H1 (cell line): ENCODE measurements at regions not wholly inside any gene's neighbourhood (a gene's known extent, or its start where the extent isn't known, plus 50 kb on each side); places are given as distances from the start of the nearest gene placed in this dataset.

Experiments
- ASH2L ChIP-seq: fragments of 200-600, 300-600 bp; sonication (generic); IDR thresholded peaks from one replicate; pipeline ENCODE4 v1.7.1; 2017; ENCODE audit warnings: low read length
- BACH1 ChIP-seq: IDR thresholded peaks from 2 replicates; pipeline ENCODE4 v1.6.1; 2012; ENCODE audit warnings: low read length, improper control_type of control experiment
- EZH2 ChIP-seq: fragments of 200-600 bp; sonication (generic); IDR thresholded peaks from 2 replicates; pipeline ENCODE4 v1.7.1; 2012; ENCODE audit warnings: low read depth, mild to moderate bottlenecking, moderate library complexity, low read length, inconsistent platforms; ENCODE audit not compliant: severe bottlenecking
- JUN ChIP-seq: IDR thresholded peaks from 2 replicates; pipeline ENCODE4 v1.6.1; 2011; ENCODE audit warnings: low read depth, mild to moderate bottlenecking, improper control_type of control experiment, low read length
- POLR2AphosphoS5 ChIP-seq: IDR thresholded peaks from 2 replicates; pipeline ENCODE4 v1.6.1; 2011; ENCODE audit warnings: low read depth, low read length
- SUZ12 ChIP-seq: fragments of 200-600 bp; sonication (generic); IDR thresholded peaks from 2 replicates; pipeline ENCODE4 v1.6.1; 2012; ENCODE audit warnings: mild to moderate bottlenecking, inconsistent platforms, low read length, moderate library complexity, mixed read lengths
- TF ChIP-seq, protein P1 (sequence below), 3 experiments: IDR thresholded peaks; 1 replicate in 2 of 3; 2 replicates in 1 of 3; pipeline versions ENCODE4 v1.5.1 to v1.6.1; 2011; ENCODE audit warnings: low read length in 3 of 3, mild to moderate bottlenecking in 3 of 3, inconsistent platforms in 2 of 3, low read depth in 1 of 3, moderate library complexity in 1 of 3; ENCODE audit not compliant: insufficient read depth in 1 of 3; ENCODE audit errors: control extremely low read depth in 1 of 3

DNA sequence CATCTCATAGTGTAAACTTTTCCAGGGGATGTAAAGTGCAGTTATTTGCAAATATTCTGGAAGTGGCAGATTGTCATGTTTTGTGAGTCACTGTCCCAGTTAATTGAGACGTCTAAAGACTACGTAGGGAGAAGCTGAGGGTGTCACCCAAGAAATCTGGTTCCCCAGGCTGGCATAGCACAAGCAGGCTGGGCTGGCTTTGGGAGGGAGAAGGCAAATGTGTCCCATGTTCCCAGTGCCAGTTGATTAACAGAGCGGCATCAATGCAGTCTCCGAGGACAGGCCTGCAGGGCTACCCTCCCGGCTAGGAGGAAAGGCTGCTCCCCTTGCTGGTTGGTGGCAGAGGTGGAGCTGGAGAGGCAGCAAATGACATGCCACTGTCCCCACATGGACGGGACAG, 388.3 kb upstream of the MKI67 start:
- TF ChIP-seq ASH2L: no peak
- TF ChIP-seq, protein P1, sequence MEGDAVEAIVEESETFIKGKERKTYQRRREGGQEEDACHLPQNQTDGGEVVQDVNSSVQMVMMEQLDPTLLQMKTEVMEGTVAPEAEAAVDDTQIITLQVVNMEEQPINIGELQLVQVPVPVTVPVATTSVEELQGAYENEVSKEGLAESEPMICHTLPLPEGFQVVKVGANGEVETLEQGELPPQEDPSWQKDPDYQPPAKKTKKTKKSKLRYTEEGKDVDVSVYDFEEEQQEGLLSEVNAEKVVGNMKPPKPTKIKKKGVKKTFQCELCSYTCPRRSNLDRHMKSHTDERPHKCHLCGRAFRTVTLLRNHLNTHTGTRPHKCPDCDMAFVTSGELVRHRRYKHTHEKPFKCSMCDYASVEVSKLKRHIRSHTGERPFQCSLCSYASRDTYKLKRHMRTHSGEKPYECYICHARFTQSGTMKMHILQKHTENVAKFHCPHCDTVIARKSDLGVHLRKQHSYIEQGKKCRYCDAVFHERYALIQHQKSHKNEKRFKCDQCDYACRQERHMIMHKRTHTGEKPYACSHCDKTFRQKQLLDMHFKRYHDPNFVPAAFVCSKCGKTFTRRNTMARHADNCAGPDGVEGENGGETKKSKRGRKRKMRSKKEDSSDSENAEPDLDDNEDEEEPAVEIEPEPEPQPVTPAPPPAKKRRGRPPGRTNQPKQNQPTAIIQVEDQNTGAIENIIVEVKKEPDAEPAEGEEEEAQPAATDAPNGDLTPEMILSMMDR (IDR thresholded peaks at IDR 0.05; ENCODE audit: control extremely low read depth in 1 of 3, insufficient read depth in 1 of 3, low read depth in 1 of 3, low read length in 3 of 3): no peak
- TF ChIP-seq POLR2AphosphoS5: no peak
- no peak for TF ChIP-seq JUN
- TF ChIP-seq EZH2: no peak
- TF ChIP-seq SUZ12: no peak
- no peak for TF ChIP-seq BACH1
